SIG-M5 treated with dmso at 0.1 percent for 504 hours (cell line): ENCODE measurements at regions not wholly inside any gene's neighbourhood (a gene's known extent, or its start where the extent isn't known, plus 50 kb on each side); places are given as distances from the start of the nearest gene placed in this dataset.
"Not testable (repeated sequence)": the region's sequence is repeated elsewhere in the genome, so short reads cannot be mapped to it uniquely, and the experiment has no call there.

Experiments used
- DNase-seq: peaks from one replicate; lab custom pipeline; 2025; ENCODE audit not compliant: unreplicated experiment; lab: John Stamatoyannopoulos, UW

DNA sequence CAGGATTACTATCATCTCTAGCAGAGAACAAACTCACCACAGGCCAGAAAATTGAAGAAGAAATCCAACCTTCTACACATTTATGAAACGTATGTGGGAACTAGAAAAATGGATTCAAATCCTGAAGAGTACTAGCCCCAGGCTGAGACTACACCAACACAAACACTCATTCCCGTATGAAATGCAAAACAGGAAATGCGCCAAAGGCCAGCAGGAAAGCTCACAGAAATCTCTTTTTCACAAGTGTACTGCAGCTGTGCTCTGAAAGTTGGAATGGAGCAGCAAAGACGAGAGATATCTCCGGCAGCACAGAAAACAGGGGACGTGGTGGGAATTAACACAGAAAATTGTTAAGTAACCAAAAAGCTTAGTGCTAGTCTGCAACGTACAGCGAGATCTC, 913.5 kb downstream of the TDRD15 start:
- no peak for DNase-seq

DNA sequence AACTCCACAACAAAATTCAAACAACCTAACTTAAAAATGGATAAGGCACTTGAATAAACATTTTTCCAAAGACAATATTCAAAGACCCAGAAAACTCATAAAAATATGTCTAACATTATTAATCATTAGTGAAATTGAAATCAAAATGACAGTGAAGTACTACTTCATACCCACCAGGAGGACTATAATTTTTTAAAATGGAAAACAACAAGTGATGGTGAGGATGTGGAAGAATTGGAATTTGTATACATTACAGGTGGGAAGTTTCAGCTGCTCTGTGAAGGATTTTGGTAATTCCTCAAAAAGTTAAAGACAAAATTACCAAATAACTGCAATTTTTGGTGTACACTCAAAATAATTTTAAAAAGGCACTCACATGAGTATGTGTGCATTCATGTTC, 920.0 kb downstream of the TDRD15 start:
- no peak for DNase-seq

DNA sequence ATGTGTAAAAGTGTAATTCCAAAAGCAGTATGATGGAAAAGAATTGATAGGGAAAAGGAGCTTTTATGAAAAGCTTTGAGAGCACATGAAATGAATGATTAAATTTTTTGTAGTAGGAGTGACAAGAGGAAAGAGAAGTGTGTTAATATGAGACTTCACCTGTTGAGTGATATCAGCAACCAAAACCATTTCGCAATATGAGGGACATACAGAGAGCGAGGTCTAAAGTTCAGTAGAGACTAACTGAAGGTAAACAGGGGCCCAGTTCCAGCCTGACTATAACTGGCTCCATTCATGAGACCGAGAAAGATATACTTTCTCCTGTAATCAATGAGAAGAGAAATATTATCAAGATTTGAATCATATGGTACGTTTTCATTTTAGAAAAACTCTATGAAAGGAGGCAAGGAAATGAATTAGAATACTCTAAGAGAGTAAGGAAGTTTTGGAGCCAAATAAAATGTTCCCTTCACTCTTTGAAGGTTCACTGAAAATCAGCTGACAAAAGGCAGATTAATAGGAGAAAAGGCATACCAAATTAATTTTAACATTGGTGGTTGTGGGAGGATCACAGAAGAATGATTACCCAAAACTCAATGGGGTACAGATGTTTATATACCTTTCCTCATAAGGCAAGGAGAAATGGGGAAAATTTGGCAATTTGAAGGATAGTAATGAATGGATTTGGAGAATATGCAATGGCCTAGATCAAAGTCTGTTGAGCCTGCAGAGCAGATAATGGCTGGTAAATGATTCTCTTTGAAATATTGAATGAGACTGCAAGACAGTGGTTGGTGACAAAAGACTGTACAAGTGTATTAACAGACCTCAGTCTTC, 932.2 kb downstream of the TDRD15 start:
- no peak for DNase-seq

DNA sequence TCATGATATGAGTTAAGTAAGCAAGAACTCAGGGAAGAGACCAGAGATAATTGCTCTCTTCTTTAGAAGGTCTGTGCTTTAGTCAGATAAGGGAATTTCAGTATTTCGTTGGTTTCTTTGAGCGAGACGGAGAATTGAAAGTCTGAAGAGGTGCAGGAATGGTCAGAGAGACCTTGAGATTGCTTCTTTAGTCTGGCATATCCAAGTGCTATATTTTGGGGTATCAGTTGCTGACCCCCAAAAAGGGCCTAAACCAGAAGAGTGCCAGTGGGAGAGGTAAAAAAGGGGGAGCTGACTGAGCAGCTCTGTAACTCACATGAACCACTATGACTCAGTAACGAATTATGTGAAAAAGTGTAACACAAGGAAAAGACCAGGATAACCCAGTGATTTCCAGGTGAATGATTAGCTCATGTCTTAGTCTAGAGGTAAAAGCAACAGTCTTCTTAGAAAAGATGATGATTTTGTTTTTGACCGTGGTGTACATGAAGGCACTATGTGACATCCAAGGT, 932.9 kb downstream of the TDRD15 start:
- DNase-seq = no peak

DNA sequence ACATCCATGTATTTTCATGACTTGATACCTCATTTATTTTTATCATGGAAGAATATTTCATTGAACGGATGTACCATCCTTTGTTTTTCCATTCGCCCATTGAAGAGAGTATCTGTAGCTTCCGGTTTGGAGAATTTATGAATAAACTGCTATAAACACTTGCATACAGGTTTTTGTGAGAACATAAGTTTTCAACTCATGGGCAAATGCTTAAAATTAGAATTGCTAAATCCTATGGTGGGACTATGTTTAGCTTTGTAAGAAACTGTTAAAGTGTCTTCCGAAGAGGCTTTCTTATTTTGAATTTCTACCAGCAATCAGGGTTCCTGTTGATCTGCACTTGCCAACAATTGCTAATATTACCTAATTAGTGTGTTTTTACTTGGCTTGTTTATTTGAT, 938.9 kb downstream of the TDRD15 start:
- no peak for DNase-seq

DNA sequence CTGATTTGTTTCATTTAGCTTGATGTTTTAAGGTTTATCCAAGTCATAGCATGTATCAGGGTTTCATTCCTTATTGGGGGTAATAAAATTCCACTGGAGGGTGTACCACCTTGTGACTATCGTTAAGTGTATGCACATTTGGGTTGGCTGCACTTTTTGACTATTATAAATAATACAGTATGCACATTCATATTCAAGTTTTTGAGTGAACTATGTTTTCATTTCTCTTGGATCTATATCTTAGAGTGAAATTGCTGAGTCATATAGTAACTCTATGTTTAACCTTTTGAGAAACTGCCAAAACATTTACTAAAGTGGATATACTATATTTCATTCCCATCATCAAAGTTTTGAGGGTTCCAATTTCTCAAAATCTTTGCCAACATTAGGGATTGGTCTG, 952.7 kb downstream of the TDRD15 start:
- DNase-seq = no peak

DNA sequence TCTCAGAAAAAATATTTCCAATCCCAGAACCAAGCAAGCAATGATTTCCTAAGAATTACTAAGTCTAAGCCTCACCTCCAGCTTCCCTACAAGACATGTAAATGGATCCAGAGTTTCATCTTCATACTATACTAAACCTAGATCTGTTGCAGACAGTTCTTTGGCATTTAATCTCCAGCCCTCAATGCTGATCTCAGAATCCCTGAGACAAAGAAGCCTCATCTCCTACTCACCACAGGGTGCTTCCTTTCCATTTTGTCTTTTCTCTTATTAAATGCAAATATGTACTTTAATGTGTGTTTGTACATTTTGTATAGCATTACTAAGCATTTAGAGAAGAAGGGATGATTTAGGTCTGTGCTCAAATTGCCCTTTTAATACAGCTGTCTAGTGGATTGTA, 954.9 kb downstream of the TDRD15 start:
- no peak for DNase-seq

DNA sequence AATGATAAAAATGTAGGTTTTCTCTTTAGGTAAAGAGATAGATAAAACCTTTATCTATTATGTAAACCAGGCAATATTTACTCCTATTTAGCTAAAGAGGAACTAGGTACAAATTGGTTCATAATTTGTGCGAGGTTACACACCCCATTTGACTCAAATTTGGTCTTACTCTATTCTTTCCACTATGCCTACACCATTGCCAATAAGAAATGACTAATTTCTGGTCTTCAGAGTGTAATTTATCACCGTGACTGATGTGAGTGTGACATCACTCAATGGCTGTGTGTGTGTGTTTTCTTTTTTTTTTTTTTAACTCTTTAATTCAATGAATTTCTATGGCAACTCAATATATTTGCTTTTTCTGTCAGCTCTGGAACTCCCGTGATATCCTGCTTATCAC, 955.8 kb downstream of the TDRD15 start:
- DNase-seq = no peak

DNA sequence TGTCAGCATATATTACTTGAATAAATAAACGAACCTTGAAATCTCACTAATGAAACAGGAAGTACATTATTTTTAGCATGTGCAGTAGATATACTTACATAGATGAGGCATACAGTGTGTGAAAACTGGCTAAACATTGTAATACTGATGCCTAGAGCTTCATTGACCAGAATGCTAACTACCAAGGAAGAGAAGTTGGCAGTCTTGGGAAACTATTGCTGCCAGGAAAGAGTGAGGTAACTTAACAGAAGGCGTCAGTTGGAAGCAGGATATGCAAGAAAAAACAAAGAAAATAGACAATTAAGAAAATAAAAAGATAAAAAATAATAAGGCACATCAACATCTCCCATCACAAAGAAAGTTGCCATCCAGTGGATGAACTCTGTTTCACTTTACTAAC, 963.0 kb downstream of the TDRD15 start:
- no peak for DNase-seq

DNA sequence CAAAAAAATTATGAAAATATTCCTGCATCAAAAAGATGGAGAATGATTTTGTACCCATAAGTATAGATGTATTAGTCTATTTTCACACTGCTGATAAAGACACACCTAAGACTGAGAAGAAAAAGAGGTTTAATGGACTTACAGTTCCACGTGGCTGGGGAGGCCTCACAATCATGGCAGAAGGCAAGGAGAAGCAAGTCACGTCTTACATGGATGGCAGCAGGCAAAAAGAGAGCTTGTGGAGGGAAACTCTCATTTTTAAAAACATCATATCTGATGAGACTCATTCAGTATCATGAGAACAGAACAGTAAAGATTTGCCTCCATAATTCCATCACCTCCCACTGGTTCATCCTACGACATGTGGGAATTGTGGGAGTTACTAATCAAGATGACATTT, 979.8 kb downstream of the TDRD15 start:
- not testable (repeated sequence) for DNase-seq

DNA sequence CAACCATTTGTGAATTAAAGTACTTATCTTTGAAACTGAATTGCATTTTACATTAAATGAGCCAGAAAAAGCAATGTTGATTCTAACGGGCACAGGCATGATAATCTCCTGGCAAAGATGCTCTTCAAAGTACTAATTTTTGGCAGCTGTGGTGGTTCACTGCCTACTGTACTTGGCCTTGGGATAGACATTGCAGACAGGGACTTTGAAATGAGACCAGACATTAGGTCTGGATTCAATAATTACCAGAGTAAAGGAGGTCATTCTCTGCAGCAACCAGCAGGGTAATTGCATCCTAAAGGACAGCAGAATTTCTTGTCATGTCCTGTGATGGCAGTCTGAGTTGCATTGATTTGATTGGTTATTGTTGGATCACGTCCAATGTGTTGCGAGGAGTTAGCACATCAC, 986.5 kb downstream of the TDRD15 start:
- DNase-seq = no peak

DNA sequence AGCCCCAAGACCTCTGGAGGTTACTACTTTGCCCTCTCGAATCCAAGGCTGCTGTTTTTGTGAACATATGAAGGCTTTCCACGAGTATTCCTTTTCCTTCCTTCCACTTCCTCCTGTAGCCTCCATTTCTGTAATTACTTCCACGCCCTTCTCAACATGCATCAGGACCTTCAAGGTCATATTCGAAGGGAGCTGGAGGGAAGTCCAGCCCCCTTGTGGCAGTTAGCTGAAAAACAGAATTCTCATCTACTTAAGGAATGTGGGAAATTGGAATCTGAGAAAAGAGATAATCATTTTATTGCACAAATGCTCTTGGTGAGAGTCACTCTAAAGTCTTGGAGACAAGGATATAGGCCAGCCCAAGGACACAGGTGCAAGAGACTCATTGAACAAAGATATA, 1000.2 kb downstream of the TDRD15 start:
- DNase-seq = no peak

DNA sequence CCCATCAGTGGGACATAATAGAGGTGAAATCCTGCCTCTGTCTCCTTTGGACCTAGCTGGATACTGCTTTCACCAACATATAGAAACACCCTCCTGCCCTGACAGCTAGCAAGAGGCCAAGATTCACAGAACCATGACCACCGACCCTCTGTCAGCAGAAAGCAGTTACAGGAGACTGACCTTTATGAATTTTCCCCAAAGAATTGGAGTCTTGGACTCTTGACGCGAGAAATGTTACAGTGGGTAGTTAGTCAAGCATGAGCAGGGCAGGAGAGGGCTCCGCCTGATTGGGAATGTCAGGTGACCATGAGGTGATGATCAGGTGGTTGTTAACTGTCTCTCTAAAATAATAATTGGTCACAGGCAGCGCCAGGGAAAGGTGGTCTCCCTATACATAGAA, 1002.3 kb downstream of the TDRD15 start:
- DNase-seq = no peak

DNA sequence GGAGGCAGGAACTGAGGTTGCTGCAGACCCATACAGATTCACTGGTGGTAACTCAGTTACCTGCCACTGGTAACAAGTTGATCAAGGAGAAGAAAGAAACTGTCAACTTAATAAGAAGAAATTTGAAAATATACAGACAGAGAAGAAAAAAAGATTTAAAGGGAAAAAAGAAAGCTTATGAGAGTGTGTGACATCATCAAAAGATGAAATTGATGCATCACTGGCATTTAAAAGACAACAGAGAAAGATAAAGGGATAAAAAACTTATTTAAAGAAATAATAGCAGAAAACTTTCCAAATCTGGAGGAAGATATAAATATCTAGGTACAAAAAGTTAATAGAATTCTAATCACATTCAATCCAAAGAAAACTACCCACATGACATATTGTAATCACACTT, 1003.2 kb downstream of the TDRD15 start:
- no peak for DNase-seq

DNA sequence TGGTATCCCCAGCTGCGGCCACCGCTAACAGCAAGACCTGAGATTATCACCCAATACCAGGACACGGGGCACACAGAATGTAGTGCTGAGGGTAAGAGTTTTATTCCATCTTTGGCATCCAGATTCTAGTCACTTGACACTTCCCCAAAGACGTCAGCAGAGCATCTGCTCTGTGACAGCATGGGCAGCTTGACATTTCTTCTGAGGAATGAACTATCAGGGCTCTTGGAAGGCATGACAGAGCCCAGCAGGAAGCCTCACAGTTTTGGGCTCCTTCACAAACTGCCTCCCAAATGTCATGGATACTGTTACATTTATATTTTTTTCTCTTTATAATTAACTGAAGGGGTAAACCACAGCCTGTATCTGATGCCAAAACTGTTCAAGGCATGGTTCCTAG, 1010.7 kb downstream of the TDRD15 start:
- no peak for DNase-seq

DNA sequence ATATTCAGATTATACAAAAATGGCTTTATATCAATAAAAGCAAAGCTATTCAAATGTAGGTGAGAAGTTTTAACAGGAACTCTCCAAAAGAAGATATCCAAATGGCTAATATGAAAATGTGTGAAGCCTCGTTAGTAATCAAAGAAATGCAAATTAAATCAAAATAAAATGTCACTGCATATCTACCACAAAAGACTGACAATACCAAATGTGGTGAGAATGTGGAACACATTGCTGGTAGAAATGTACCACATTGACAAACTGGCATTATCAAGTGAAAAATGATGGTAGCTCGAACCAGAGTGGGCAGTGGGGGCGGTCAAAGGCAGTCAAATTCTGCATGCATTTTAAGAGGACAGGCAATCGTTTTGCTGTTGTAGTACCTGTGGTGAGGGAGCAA, 1012.7 kb downstream of the TDRD15 start:
- DNase-seq = no peak

DNA sequence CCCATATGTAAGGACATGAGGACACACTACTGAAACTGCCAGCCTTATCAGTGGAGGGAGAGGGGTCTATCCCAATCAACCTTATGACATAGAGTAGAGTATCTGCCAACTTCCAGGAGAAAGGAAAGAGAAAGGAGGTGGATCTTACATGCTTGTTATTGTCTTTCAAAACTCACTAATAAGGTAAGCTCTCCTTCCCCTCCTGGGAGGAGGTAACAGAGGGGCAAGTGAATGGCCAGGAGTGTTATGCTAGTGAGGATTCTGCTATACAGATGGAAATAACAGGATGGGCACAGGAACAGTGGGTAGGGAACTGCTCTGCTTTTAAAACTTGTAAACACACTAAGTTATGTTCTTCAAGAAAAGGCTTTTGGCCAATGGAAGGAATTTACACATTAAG, 1020.1 kb downstream of the TDRD15 start:
- DNase-seq = no peak

DNA sequence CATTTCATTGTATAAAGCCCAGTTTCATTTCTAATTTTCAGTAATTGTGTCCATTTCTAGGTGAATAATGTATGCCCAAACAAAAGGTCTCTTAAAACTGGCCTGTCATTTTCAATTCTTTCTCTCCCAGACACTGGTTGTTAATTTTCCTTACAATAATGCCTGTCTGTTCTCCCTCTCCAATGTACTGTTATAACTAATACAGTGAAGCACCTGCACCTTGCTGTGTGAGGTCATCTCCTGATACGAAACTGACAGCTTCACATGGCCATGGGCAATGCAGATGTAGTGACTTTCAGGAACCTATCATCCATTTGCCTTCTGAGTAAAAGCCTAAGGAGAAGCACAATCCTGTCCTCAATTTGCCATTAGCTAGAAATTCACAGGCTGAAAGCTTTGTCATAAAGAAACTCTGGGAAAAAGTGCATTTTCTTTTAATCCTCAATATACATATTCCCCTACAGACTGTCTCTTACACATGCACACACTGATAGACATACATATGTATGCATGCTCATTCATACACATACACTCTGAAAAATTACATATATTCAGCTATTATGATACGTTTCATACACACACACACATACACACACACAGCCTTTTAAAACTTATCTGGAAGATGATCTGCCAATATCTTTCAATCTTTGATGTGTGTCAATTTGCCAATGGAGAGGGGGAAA, 1030.3 kb downstream of the TDRD15 start:
- DNase-seq = no peak

DNA sequence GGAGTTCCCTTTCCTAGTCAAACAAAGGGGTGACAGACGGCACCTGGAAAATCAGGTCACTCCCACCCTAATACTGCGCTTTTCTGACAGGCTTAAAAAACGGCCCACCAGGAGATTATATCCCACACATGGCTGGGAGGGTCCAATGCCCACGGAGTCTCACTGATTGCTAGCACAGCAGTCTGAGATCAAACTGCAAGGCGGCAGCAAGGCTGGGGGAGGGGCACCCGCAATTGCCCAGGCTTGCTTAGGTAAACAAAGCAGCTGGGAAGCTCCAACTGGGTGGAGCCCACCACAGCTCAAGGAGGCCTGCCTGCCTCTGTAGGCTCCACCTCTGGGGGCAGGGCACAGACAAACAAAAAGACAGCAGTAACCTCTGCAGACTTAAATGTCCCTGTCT, 1032.9 kb downstream of the TDRD15 start:
- DNase-seq = not testable (repeated sequence)

DNA sequence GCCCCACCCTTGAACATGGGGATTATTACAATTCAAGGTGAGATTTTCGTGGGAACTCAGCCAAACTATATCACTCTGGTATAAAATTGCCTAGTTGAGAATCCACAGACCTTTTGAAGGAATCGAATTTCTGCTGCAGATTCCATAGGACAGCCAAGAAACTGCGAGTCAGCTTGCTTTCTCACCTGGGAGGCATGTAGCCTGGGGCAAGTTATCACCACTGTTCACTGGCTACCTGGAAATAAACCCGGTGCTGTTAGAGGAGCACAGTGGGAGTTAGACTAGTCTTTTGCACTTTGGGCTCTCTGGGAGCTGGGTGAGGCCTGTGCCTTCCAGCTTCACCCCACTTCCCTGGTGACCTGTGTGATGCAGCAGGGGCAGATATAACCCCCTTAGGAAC, 1043.5 kb downstream of the TDRD15 start:
- DNase-seq = no peak

DNA sequence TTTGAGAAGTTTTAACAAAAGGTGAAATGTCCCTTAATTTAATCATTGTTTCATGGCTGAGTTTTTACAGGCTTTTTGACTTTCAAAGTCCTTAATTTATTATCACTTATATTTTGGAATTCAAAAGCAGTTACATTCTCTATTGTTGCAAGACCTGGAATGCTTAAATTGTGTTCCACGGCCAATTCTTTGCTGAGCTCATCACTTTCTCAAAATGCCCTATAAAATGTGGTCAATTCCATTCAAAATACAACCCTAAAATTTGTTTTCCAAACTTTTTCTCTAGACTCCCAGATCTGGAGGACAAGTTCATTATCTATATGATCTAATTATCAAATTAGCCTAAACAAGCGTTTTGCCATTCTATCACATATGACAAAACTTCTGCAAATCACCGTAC, 1051.2 kb downstream of the TDRD15 start:
- DNase-seq = no peak

DNA sequence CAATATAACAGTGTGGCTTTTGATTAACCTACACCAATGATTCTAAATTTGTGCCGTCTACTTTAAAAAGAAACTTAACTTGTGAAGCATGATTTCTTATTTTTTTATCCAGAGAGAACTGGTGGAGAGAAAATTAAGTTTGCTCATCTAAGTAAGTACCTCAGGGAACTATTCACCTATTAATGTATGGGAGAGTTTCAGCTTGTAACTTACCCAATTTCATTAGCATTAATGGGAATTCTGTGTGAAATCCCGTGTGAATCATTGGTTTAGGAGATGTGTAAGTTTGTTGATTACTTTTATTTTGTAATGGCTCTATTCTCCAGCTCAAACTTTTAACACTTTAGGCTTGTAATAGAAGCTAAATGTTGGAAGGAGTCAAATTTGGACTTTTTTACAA, 1061.5 kb downstream of the TDRD15 start:
- no peak for DNase-seq
